ENCODE measurements at regions not wholly inside any gene's neighbourhood (a gene's known extent, or its start where the extent isn't known, plus 50 kb on each side); places are given as distances from the start of the nearest gene placed in this dataset.
"Not testable (repeated sequence)": the region's sequence is repeated elsewhere in the genome, so short reads cannot be mapped to it uniquely, and the experiment has no call there.

GRCh38 chr1:120544434-120544833 is 129.6 kb downstream of the NBPF8 start:
- not testable (repeated sequence) for DNase-seq (ENCODE audit: low read depth in 3 of 3, low spot score in 2 of 3)

GRCh38 chr1:120550335-120550734 is 135.5 kb downstream of the NBPF8 start:
- DNase-seq (ENCODE audit: low read depth in 3 of 3, low spot score in 2 of 3), result not testable (repeated sequence)

DNA sequence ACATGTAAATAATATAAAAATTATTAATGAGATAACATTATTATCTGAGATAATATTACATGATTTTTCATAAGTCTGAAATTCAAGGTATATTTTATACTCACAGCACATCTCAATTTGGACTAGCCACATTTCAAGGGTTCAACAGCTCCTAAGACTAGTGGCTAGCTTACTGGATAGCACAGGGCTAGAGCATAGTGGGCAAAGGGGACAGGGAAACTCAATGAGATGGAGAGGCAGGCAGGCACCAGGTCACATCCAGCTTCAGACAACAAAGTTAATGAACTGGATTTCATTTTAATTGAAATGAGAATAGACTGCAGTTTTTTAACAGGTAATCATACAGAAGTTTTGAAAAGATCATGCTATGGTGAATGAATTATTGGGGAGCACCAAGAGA is 137.4 kb downstream of the NBPF8 start:
- DNase-seq (ENCODE audit: low read depth in 3 of 3, low spot score in 2 of 3), result not testable (repeated sequence)

- not testable (repeated sequence) for DNase-seq (ENCODE audit: low read depth in 3 of 3, low spot score in 2 of 3)
Measured at GRCh38 chr1:120557605-120558302, 142.9 kb downstream of the NBPF8 start.

- peak; percentile 47 to 60 (median 56) for DNase-seq (ENCODE audit: low read depth in 3 of 3, low spot score in 2 of 3)
Measured at GRCh38 chr1:120558303-120559060, 143.6 kb downstream of the NBPF8 start.

- not testable (repeated sequence) for DNase-seq (ENCODE audit: low read depth in 3 of 3, low spot score in 2 of 3)
Measured at GRCh38 chr1:120561767-120562166, 146.9 kb downstream of the NBPF8 start.

DNA sequence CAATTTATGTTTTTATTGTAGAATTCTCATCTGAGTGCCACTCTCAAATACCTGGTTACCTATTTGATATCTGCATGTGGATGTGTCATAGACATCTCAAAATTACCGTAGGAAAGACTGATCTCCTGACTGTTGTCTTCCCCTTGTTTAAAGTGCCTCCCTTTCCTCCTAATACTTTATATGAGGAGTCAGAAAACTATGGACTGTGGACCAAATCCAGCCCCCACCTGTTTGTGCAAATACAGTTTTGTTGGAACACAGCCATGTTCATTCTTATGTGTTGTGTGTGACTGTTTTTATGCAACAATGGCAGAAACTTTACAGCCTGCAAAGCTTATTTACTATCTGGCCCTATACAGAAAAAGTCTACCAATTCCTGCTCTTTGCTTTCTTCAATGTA is 150.6 kb downstream of the NBPF8 start:
- DNase-seq (ENCODE audit: low read depth in 3 of 3, low spot score in 2 of 3), result not testable (repeated sequence)

DNA sequence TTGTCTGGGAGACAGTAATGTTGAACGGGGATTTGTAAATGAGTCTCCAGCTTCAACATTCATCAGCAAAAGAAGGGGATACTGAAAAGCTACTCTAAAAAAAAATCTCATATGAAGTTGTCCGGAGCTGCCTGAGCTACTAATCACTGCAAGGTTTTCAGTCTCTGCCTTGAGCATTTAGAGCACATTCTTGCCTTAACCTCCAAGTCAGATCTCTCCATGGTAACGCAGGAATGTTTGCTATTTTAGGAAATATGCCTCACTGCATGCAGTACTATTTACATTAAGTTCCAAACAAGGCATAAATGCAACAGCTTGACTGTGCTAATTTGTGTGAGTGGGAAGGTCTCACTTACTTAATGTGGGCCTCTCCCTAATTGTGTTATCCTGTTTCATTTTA is 152.8 kb downstream of the NBPF8 start:
- not testable (repeated sequence) for DNase-seq (ENCODE audit: low read depth in 3 of 3, low spot score in 2 of 3)

GRCh38 chr1:120575201-120575600 is 148.5 kb upstream of the NBPF26 start:
- not testable (repeated sequence) for DNase-seq (ENCODE audit: low read depth in 3 of 3, low spot score in 2 of 3)

GRCh38 chr1:120582135-120582534 is 141.6 kb upstream of the NBPF26 start:
- DNase-seq (ENCODE audit: low read depth in 3 of 3, low spot score in 2 of 3), result not testable (repeated sequence)

GRCh38 chr1:120586053-120586452 is 137.7 kb upstream of the NBPF26 start:
- not testable (repeated sequence) for DNase-seq (ENCODE audit: low read depth in 3 of 3, low spot score in 2 of 3)

DNA sequence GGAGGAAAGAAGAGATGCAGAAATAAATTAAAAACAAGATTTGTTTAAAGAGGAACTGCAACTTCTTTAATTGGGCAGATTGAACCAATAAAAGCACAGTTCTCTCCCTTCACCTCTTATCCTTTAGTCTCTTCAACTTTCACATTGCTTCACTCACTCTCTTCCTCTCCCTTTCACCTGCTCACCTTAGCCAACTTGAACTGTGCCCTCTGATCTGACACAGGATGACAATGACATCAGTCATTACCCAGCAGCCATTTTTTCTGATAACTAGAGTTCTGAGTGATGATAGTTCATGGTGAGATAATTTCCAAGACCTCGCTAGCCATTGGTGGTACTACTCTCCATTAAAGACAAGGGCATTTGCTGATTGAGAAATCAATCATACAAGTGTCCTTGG is 134.9 kb upstream of the NBPF26 start:
- DNase-seq (ENCODE audit: low read depth in 3 of 3, low spot score in 2 of 3), result not testable (repeated sequence)

DNA sequence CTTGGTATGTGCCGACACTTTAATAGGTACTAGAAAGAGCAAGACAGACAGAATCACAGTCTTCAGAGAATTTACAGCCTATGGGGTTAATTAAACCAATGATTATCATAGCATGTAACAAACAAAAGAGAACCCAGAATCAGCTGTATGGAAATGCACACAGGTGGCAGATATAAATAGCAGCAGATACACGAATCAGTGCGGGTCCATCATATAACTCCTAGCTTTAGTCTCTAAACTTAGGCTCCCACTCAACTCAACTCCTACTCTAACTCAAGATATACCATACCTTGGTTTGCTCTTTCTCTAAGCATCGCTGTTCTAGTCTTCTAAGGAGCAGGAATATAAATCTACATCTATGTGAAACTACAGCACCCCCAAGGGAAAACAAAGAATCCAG is 132.0 kb upstream of the NBPF26 start:
- DNase-seq (ENCODE audit: low read depth in 3 of 3, low spot score in 2 of 3), result not testable (repeated sequence)

- not testable (repeated sequence) for DNase-seq (ENCODE audit: low read depth in 3 of 3, low spot score in 2 of 3)
Measured at GRCh38 chr1:120592943-120593342, 130.8 kb upstream of the NBPF26 start.

DNA sequence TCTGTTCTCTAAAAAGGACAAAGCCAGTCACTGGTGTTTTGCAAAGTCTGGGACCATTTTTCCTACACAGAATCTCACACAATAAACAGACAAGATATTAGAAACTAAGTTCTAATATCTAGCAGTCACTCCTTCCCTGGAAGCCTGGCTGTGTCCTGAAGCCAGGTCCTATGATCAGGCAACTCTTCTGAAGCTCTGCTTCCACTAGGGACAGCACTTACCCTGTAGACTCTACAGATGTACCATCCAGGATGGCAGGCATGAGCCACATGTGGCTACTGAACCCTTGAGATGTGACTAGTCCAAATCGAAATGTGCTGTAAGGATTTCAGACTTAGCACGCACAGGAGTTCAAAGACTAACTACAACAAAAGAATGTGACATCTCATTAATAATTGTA is 130.1 kb upstream of the NBPF26 start:
- not testable (repeated sequence) for DNase-seq (ENCODE audit: low read depth in 3 of 3, low spot score in 2 of 3)

DNA sequence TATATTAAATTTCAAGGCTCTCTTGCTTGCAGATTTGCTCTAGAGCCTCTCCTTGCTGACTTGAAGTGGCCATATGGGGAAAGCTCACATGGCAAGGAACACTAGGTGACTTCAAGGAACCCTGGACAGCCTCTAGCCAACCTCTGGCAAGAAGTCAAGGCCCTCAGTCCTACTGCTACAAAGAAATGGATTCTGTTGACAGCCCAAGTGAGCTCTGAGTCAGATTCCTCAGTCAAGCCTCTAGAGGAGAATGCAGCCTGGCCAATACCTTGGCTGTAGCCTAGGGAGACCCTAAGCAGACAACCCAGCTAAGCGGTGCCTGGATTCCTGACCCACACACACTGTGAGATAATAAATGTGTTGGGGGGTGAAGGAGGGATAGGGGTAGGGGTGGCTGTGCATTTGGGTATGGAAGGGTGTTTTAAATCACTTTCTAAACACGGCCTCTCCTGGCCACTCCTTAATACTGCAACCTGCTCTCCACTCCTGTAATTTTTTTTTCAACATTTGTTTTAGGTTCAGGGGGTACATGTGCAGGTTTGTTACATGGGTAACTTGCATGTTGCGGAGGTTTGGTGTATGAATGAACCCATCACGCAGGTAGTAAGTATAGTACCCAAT is 125.3 kb upstream of the NBPF26 start:
- not testable (repeated sequence) for DNase-seq (ENCODE audit: low read depth in 3 of 3, low spot score in 2 of 3)

DNA sequence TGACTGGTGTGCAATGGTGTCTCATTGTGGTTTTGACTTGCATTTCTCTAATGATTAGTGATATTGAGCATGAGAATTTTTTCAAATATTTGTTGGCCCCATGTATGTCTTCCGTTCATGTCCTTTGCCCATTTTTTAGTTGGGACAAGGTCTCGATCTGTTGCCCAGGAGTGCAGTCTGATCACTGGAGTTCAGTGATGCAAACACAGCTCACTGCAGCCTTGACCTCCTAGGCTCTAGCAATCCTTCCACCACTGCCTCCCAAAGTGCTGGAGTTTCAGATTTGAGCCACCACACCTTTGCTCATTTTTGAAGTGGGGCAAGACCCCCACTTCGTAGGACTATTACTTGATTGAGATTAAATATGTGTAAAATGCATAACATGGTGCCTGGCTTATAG is 124.2 kb upstream of the NBPF26 start:
- DNase-seq (ENCODE audit: low read depth in 3 of 3, low spot score in 2 of 3), result not testable (repeated sequence)

DNA sequence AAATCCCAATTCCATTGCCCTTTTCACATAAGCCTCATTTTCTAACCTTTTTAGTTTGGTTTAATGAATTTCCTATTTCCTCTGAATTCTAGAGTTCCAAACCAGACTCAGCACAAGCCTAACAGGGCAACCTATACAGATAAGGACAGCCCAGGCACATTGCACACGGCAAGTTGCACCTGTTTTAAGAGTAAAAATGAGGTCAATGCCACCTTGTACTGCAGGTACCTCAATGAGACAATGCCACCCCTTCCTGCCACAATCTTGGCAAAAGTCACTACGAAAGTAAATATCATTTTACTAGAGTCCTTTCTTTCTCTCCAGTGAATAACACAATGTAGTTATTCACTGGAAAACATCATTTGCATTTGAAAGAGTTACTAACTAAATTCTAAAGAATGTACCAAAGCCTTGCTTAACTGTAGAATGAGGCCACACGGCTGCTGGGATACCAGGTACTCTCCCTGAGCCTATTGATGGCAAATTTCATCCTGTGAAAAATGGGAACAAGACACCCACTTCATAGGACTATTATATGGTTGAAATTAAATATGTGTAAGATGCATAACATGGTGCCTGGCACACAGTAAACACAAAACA is 123.2 kb upstream of the NBPF26 start:
- DNase-seq (ENCODE audit: low read depth in 3 of 3, low spot score in 2 of 3), result not testable (repeated sequence)

- DNase-seq (ENCODE audit: low read depth in 3 of 3, low spot score in 2 of 3), result not testable (repeated sequence)
Measured at GRCh38 chr1:120607882-120608281, 115.9 kb upstream of the NBPF26 start.

- DNase-seq (ENCODE audit: low read depth in 3 of 3, low spot score in 2 of 3), result not testable (repeated sequence)
Measured at GRCh38 chr1:120608314-120609014, 115.3 kb upstream of the NBPF26 start.
